ENCODE measurements at regions not wholly inside any gene's neighbourhood (a gene's known extent, or its start where the extent isn't known, plus 50 kb on each side); places are given as distances from the start of the nearest gene placed in this dataset.

GRCh38 chr5:3222924-3223323 is 372.7 kb upstream of the IRX1 start:
- TF ChIP-seq CTCF (IDR thresholded peaks at IDR 0.05) (no peak), POLR2AphosphoS5 (IDR thresholded peaks at IDR 0.05) (no peak), POLR2A (IDR thresholded peaks at IDR 0.05) (no peak), EP300 (IDR thresholded peaks at IDR 0.05) (no peak)

Measured in sigmoid colon (tissue), 4 donors.